IPS-NIHi7 (cell line): ENCODE measurements at regions not wholly inside any gene's neighbourhood (a gene's known extent, or its start where the extent isn't known, plus 50 kb on each side); places are given as distances from the start of the nearest gene placed in this dataset.

Experiments used
- DNase-seq: peaks from one replicate; pipeline ENCODE4 v3.0.0; 2012; ENCODE audit warnings: mixed read lengths; ENCODE audit errors: extremely low spot score

GRCh38 chr11:86726770-86727504 is 54.5 kb upstream of the ME3 start:
- no peak for DNase-seq

GRCh38 chr11:86726118-86726753 is 53.8 kb upstream of the ME3 start:
- DNase-seq = no peak

GRCh38 chr11:86724137-86724536 is 51.7 kb upstream of the ME3 start:
- no peak for DNase-seq

GRCh38 chr11:86723281-86723680 is 50.9 kb upstream of the ME3 start:
- no peak for DNase-seq

- no peak for DNase-seq
These were observed 50.3 kb upstream of the ME3 start for GRCh38 chr11:86722748-86723147.
